K562 (cell line): ENCODE measurements at regions not wholly inside any gene's neighbourhood (a gene's known extent, or its start where the extent isn't known, plus 50 kb on each side); places are given as distances from the start of the nearest gene placed in this dataset.

Experiments
- ATAC-seq: fragments of 200-7000 bp; cut with Tn5 transposase; 3 replicates; pipeline ENCODE4 v1.9.1; 2020; ENCODE audit warnings: moderate library complexity
- BruUV-seq: library from RNA; stranded (reverse); fragments of 400-500 nt; replicated peaks from 2 replicates; lab custom pipeline; 2021; lab: Mats Ljungman, UMichigan
- CTCF ChIA-PET: fragments of 300-600 bp; formaldehyde crosslinking; extraction: SDS; loops from one replicate; lab custom pipeline; 2021; ENCODE audit warnings: low intra/inter-chr PET ratio; lab: Yijun Ruan, JAX
- POLR2A ChIA-PET: fragments of 300-600, 350-650 bp; sonication (Branson Sonifier 250); formaldehyde crosslinking; extraction: SDS; loops from one replicate; lab custom pipeline; 2021; ENCODE audit warnings: antibody characterized with exemption, inconsistent platforms; lab: Yijun Ruan, JAX
- DNase-seq, 4 experiments: peaks; one replicate each; pipeline versions ENCODE4 v3.0.0 to v3.0.0-alpha.2; 2011 to 2018; ENCODE audit warnings: low spot score in 3 of 4, mixed read lengths in 3 of 4; ENCODE audit errors: extremely low read depth in 1 of 4
- FAIRE-seq: peaks from 2 replicates; lab custom pipeline; 2011; peaks lifted over from hg19 to GRCh38; lab: Jason Lieb, UNC
- H2AFZ ChIP-seq: 2 replicates; pipeline ENCODE4 v1.6.0; 2011; ENCODE audit warnings: low read depth, low read length, control low read depth, inconsistent platforms
- H3K27ac ChIP-seq: fragments of 200-600 bp; 3 replicates; pipeline ENCODE4 v1.8.0; 2011; ENCODE audit warnings: low read depth, mild to moderate bottlenecking, control low read depth, inconsistent platforms, low read length, moderate library complexity, mixed read lengths; ENCODE audit errors: extremely low read depth
- H3K27me3 ChIP-seq, 2 experiments: fragments of 300-600 bp in 1 of 2; 2 replicates in 1 of 2; 3 replicates in 1 of 2; pipeline versions ENCODE4 v1.6.0 to v1.8.0; 2011; ENCODE audit warnings: inconsistent platforms in 2 of 2, low read length in 2 of 2, mild to moderate bottlenecking in 1 of 2, mixed read lengths in 1 of 2, moderate library complexity in 1 of 2; ENCODE audit not compliant: control insufficient read depth in 2 of 2, insufficient read depth in 2 of 2
- H3K36me3 ChIP-seq: fragments of 300-600 bp; 3 replicates; pipeline ENCODE4 v1.8.0; 2011; ENCODE audit warnings: mild to moderate bottlenecking, low read length, inconsistent platforms; ENCODE audit not compliant: control insufficient read depth, insufficient read depth
- H3K4me1 ChIP-seq, 2 experiments: fragments of 200-600 bp in 1 of 2; replicated peaks in 1 of 2; 2 replicates in 1 of 2; 3 replicates in 1 of 2; pipeline versions ENCODE4 v1.5.1 to v1.8.0; 2011; ENCODE audit warnings: inconsistent platforms in 2 of 2, low read length in 2 of 2, mild to moderate bottlenecking in 1 of 2, mixed read lengths in 1 of 2, moderate library complexity in 1 of 2; ENCODE audit not compliant: control insufficient read depth in 2 of 2, insufficient read depth in 2 of 2
- H3K4me2 ChIP-seq: 2 replicates; pipeline ENCODE4 v1.6.1; 2011; ENCODE audit warnings: low read length, control low read depth, inconsistent platforms, mixed read lengths; ENCODE audit not compliant: insufficient read depth
- H3K4me3 ChIP-seq: fragments of 200-600 bp; sonication (generic), shearing (Covaris generic); 2 replicates; pipeline ENCODE4 v1.5.1; 2016; ENCODE audit warnings: control low read depth, inconsistent platforms
- H3K79me2 ChIP-seq: fragments of 200-600 bp; 3 replicates; pipeline ENCODE4 v1.8.0; 2011; ENCODE audit warnings: low read length, inconsistent platforms; ENCODE audit not compliant: control insufficient read depth, insufficient read depth
- H3K9ac ChIP-seq, 2 experiments: 2 replicates each; pipeline versions ENCODE4 v1.6.0 to v1.6.1; 2011; ENCODE audit warnings: low read depth in 2 of 2, low read length in 2 of 2, control low read depth in 1 of 2, inconsistent platforms in 1 of 2, mild to moderate bottlenecking in 1 of 2, mixed read lengths in 1 of 2; ENCODE audit not compliant: insufficient read depth in 1 of 2
- H3K9me1 ChIP-seq: one replicate; pipeline ENCODE4 v1.6.0; 2011; ENCODE audit warnings: inconsistent platforms, mild to moderate bottlenecking, low read length, moderate library complexity; ENCODE audit not compliant: control insufficient read depth, insufficient read depth
- H3K9me3 ChIP-seq: replicated peaks from 2 replicates; pipeline ENCODE4 v1.5.1; 2011; ENCODE audit warnings: low read depth, low read length, inconsistent platforms; ENCODE audit not compliant: control insufficient read depth, insufficient read depth
- H4K20me1 ChIP-seq: replicated peaks from 2 replicates; pipeline ENCODE4 v1.6.1; 2011; ENCODE audit warnings: low read length, inconsistent platforms, mixed read lengths; ENCODE audit not compliant: control insufficient read depth, insufficient read depth
- ATF7 ChIP-seq: fragments of 450-650 bp; IDR thresholded peaks from 2 replicates; pipeline ENCODE4 v1.7.1; 2014; ENCODE audit warnings: mild to moderate bottlenecking, moderate library complexity
- BDP1 ChIP-seq: IDR thresholded peaks from 3 replicates; pipeline ENCODE4 v1.6.1; 2011; ENCODE audit not compliant: insufficient read length, insufficient read depth
- BRD9 ChIP-seq: fragments of 450-650 bp; IDR thresholded peaks from 2 replicates; pipeline ENCODE4 v1.6.1; 2018; ENCODE audit warnings: low read depth; ENCODE audit not compliant: partially characterized antibody
- CAMTA2 ChIP-seq: fragments of 250-450 bp; sonication (Bioruptor Pico); conservative IDR thresholded peaks from 2 replicates; pipeline ENCODE4 v1.5.1; 2022
- FOSL1 ChIP-seq: fragments of 200-800 bp; sonication (Bioruptor generic); conservative IDR thresholded peaks from 2 replicates; pipeline ENCODE4 v1.6.1; 2016; ENCODE audit warnings: missing genetic modification characterization, missing compliant biosample characterization
- FUS ChIP-seq: fragments of 200-400 bp; formaldehyde crosslinking; optimal IDR thresholded peaks from 2 replicates; pipeline ENCODE3; 2017; ENCODE audit warnings: low read depth, low read length
- HDAC6 ChIP-seq: IDR thresholded peaks from 2 replicates; pipeline ENCODE4 v1.6.1; 2012; ENCODE audit warnings: low read depth, mild to moderate bottlenecking, control low read depth, inconsistent platforms, low read length, moderate library complexity
- HOMEZ ChIP-seq: fragments of 250-450 bp; sonication (Bioruptor Pico); IDR thresholded peaks from 2 replicates; pipeline ENCODE4 v1.4.0; 2020; ENCODE audit warnings: mild to moderate bottlenecking, moderate library complexity
- MAZ ChIP-seq, 2 experiments: fragments of 450-650 bp in 1 of 2; sonication (generic) in 1 of 2; formaldehyde crosslinking; IDR thresholded peaks in 1 of 2; conservative IDR thresholded peaks in 1 of 2; 2 replicates each; pipeline versions ENCODE4 v1.4.0 to v1.5.0; 2020; ENCODE audit warnings: mild to moderate bottlenecking in 1 of 2, missing genetic modification reagents in 1 of 2
- RBM39 ChIP-seq: fragments of 200-400 bp; formaldehyde crosslinking; optimal IDR thresholded peaks from 2 replicates; pipeline ENCODE3; 2018; ENCODE audit warnings: low read depth, low read length
- SETDB1 ChIP-seq: IDR thresholded peaks from one replicate; pipeline ENCODE4 v1.6.1; 2012; ENCODE audit warnings: low read length, control low read depth, inconsistent platforms
- ZNF174 ChIP-seq: fragments of 250-450 bp; sonication (Bioruptor Pico); IDR thresholded peaks from 2 replicates; pipeline ENCODE4 v1.4.0; 2020; ENCODE audit warnings: mild to moderate bottlenecking
- ZNF436 ChIP-seq: fragments of 250-450, 450-650 bp; sonication (Bioruptor Pico); formaldehyde crosslinking; IDR thresholded peaks from 2 replicates; pipeline ENCODE4 v1.7.0; 2020; ENCODE audit warnings: mild to moderate bottlenecking
- WGBS: fragments of 100-300 bp; shearing (Covaris generic); methylation state at CpG from one replicate; pipeline ENCODE4 v1.1.6; 2016; ENCODE audit warnings: low coverage, mixed read lengths; ENCODE audit not compliant: insufficient coverage; ENCODE audit errors: missing lambda C conversion rate; 5-methylcytosine and 5-hydroxymethylcytosine counted together
- in situ Hi-C: fragments of 300-500 bp; cut with MboI; formaldehyde crosslinking; loops from 4 replicates; pipeline ENCODE4 v1.15.0; 2018; ENCODE audit warnings: inconsistent platforms, mixed read lengths
- intact Hi-C: fragments of 100-400 bp; cut with micrococcal nuclease; formaldehyde crosslinking; loops from 2 replicates; pipeline ENCODE4 v1.14.2; 2022
- TF ChIP-seq, protein P1 (sequence below): sonication (generic); formaldehyde crosslinking; IDR thresholded peaks from 2 replicates; pipeline ENCODE4 v1.8.0; 2022; ENCODE audit warnings: mild to moderate bottlenecking, missing genetic modification reagents

- no peaks in the 10 kb centered on the region for H3K27me3 ChIP-seq
- TF ChIP-seq HDAC6 (no peak), BRD9 (no peak)
- TF ChIP-seq, protein P1, sequence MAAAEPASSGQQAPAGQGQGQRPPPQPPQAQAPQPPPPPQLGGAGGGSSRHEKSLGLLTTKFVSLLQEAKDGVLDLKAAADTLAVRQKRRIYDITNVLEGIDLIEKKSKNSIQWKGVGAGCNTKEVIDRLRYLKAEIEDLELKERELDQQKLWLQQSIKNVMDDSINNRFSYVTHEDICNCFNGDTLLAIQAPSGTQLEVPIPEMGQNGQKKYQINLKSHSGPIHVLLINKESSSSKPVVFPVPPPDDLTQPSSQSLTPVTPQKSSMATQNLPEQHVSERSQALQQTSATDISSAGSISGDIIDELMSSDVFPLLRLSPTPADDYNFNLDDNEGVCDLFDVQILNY: no peak
- no peaks in the 10 kb centered on the region for H4K20me1 ChIP-seq
- H3K4me3 ChIP-seq: no peak overlapping the region
- no peak overlapping the region for H2AFZ ChIP-seq
- ChIA-PET CTCF (no interaction called here), POLR2A (no interaction called here)
- no peaks in the 10 kb centered on the region for H3K9me3 ChIP-seq
- H3K4me2 ChIP-seq: no peak overlapping the region
- in situ Hi-C loops (no loop called here), intact Hi-C loops (no loop called here)
- no peak overlapping the region for H3K9ac ChIP-seq
- ATAC-seq (no peak), FAIRE-seq (no peak), DNase-seq (no peak)
- H3K79me2 ChIP-seq: no peaks in the 10 kb centered on the region
- BruUV-seq: no TSS peak
- no peaks in the 10 kb centered on the region for H3K9me1 ChIP-seq
- no peak overlapping the region for H3K27ac ChIP-seq
- no peaks in the 10 kb centered on the region for H3K4me1 ChIP-seq
- 0% methylated on average over 2 of the region's 2 CpGs for WGBS
- H3K36me3 ChIP-seq: no peaks in the 10 kb centered on the region
Measured at GRCh38 chr5:109998726-109999125, 309.0 kb downstream of the MAN2A1 start.

DNA sequence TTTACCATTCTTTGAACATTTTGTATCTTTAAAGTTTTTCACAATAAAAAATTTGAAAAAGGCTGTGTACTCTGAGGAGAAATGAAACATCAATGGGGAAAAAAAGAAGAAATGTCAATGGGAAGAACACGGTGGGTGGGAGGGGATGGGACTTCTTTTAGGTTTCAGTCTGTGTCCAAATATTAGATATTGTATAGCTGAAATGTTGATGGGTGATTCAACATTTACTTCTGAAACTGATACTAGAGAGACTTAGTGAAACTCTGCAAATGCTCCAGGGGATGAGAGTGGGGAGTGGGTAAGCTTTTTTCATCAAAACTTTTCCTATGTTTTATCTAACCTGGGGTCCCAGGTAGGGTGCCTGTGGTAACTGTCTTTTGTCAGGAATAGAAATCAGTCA is 311.9 kb downstream of the MAN2A1 start:
- TF ChIP-seq BDP1 (no peak), FOSL1 (tag) (no peak), SETDB1 (no peak), MAZ (CRISPR knock-in tag; conservative IDR thresholded peaks at IDR 0.05 in 1 of 2, IDR thresholded peaks at IDR 0.05 in 1 of 2) (no peak), ZNF174 (CRISPR knock-in tag) (no peak), ATF7 (no peak), RBM39 (no peak), ZNF436 (CRISPR knock-in tag) (no peak), HOMEZ (CRISPR knock-in tag) (no peak), CAMTA2 (no peak), FUS (no peak)
- Histone ChIP-seq H2AFZ (no peak overlapping the region), H3K4me3 (no peak overlapping the region), H3K4me2 (no peak overlapping the region), H3K9me1 (no peaks in the 10 kb centered on the region), H3K9me3 (no peaks in the 10 kb centered on the region), H3K9ac (no peak overlapping the region), H3K79me2 (no peaks in the 10 kb centered on the region), H3K4me1 (no peaks in the 10 kb centered on the region), H3K27ac (no peak overlapping the region), H4K20me1 (no peaks in the 10 kb centered on the region), H3K27me3 (no peaks in the 10 kb centered on the region), H3K36me3 (no peaks in the 10 kb centered on the region)
- 0% methylated on average over 1 of the region's 1 CpG for WGBS
- ATAC-seq (no peak), FAIRE-seq (no peak), DNase-seq (no peak)
- no TSS peak for BruUV-seq
- in situ Hi-C loops (no loop called here), intact Hi-C loops (no loop called here)
- CTCF ChIA-PET: no interaction called here
- POLR2A ChIA-PET: no interaction called here
